Upper lobe of left lung (tissue), 6 donors: ENCODE measurements at regions not wholly inside any gene's neighbourhood (a gene's known extent, or its start where the extent isn't known, plus 50 kb on each side); places are given as distances from the start of the nearest gene placed in this dataset.

Source experiments
- ATAC-seq, 2 donors: fragments of 200-7000 bp; cut with Tn5 transposase; one replicate each; pipeline ENCODE4 v1.9.1; 2022; ENCODE audit warnings: mild to moderate bottlenecking in 2 of 2, moderate library complexity in 2 of 2; ENCODE audit not compliant: low FRiP score in 2 of 2
- DNase-seq, 2 donors: peaks; one replicate each; pipeline ENCODE4 v3.0.0-alpha.2; 2019 to 2020
- H3K27ac ChIP-seq, 4 donors: fragments of 200-600 bp; sonication (generic); one replicate each; pipeline ENCODE4 v1.5.1; 2016 to 2019
- H3K27me3 ChIP-seq, 4 donors: fragments of 200-600 bp; sonication (generic); one replicate each; pipeline ENCODE4 v1.5.1; 2017 to 2019
- H3K36me3 ChIP-seq, 4 donors: fragments of 200-600 bp; sonication (generic); one replicate each; pipeline ENCODE4 v1.5.1; 2016 to 2019
- H3K4me1 ChIP-seq, 4 donors: fragments of 200-600 bp; sonication (generic); one replicate each; pipeline ENCODE4 v1.5.1; 2018 to 2019
- H3K4me3 ChIP-seq, 4 donors: fragments of 200-600 bp; sonication (generic); one replicate each; pipeline ENCODE4 v1.5.1; 2017 to 2019; ENCODE audit warnings: mild to moderate bottlenecking in 2 of 4, moderate library complexity in 1 of 4
- H3K9me3 ChIP-seq, 4 donors: fragments of 200-600 bp; sonication (generic); one replicate each; pipeline ENCODE4 v1.5.1; 2018 to 2019
- CTCF ChIP-seq, 6 experiments: fragments of 450-650 bp in 4 of 6; fragments of 200-600 bp in 2 of 6; sonication (generic) in 2 of 6; IDR thresholded peaks; one replicate each; pipeline ENCODE4 v1.5.1; 2016 to 2019; ENCODE audit warnings: antibody characterized with exemption in 6 of 6
- EP300 ChIP-seq, 4 donors: sonication (generic); formaldehyde crosslinking; IDR thresholded peaks; one replicate each; pipeline ENCODE4 v1.5.1; 2017; ENCODE audit warnings: antibody characterized with exemption in 4 of 4, control low read depth in 2 of 4
- POLR2A ChIP-seq, 4 donors: fragments of 450-650 bp; IDR thresholded peaks; one replicate each; pipeline ENCODE4 v1.5.1; 2016 to 2017; ENCODE audit warnings: antibody characterized with exemption in 4 of 4, mild to moderate bottlenecking in 2 of 4
- POLR2AphosphoS5 ChIP-seq, 2 donors: sonication (generic); formaldehyde crosslinking; IDR thresholded peaks; one replicate each; pipeline ENCODE4 v1.5.1; 2017; ENCODE audit warnings: antibody characterized with exemption in 2 of 2
- WGBS, 2 donors: methylation state at CpG; one replicate each; pipeline ENCODE4 v1.1.5; 2017 to 2018; 5-methylcytosine and 5-hydroxymethylcytosine counted together
- donor health status: DM: no; HTN: no; CAD: no; lungs with moderate emphysema.
- donor health status: DM: no; HTN: yes; CAD: no; lungs with severe emphysema.

- H3K36me3 ChIP-seq = no peaks in the 10 kb centered on the region
- no peaks in the 10 kb centered on the region for H3K27me3 ChIP-seq
- DNase-seq (no peak), ATAC-seq (no peak)
- H3K4me1 ChIP-seq = no peaks in the 10 kb centered on the region
- no peak for TF ChIP-seq POLR2A (IDR thresholded peaks at IDR 0.05)
- TF ChIP-seq POLR2AphosphoS5 (IDR thresholded peaks at IDR 0.05) = no peak
- TF ChIP-seq CTCF (IDR thresholded peaks at IDR 0.05) = no peak
- TF ChIP-seq EP300 (IDR thresholded peaks at IDR 0.05) = no peak
- H3K4me3 ChIP-seq = no peak overlapping the region
- no peaks in the 10 kb centered on the region for H3K9me3 ChIP-seq
- no peak overlapping the region for H3K27ac ChIP-seq
- 83 to 88% methylated on average over 9 of the region's 9 CpGs for WGBS, 2 donors
Measured at GRCh38 chr3:193962986-193963685, 172.8 kb upstream of the HES1 start.

GRCh38 chr3:193963808-193964516 is 172.0 kb upstream of the HES1 start:
- DNase-seq (no peak), ATAC-seq (no peak)
- no peak overlapping the region for H3K27ac ChIP-seq
- no peaks in the 10 kb centered on the region for H3K36me3 ChIP-seq
- 86 to 90% methylated on average over 7 of the region's 7 CpGs for WGBS, 2 donors
- H3K4me3 ChIP-seq = no peak overlapping the region
- H3K4me1 ChIP-seq = no peaks in the 10 kb centered on the region
- H3K27me3 ChIP-seq = no peaks in the 10 kb centered on the region
- no peak for TF ChIP-seq POLR2AphosphoS5 (IDR thresholded peaks at IDR 0.05)
- TF ChIP-seq POLR2A (IDR thresholded peaks at IDR 0.05) = no peak
- no peak for TF ChIP-seq CTCF (IDR thresholded peaks at IDR 0.05)
- TF ChIP-seq EP300 (IDR thresholded peaks at IDR 0.05) = no peak
- H3K9me3 ChIP-seq = no peaks in the 10 kb centered on the region

- 87 to 93% methylated on average over 2 of the region's 2 CpGs for WGBS, 2 donors
- Histone ChIP-seq H3K27ac (no peak overlapping the region), H3K27me3 (no peaks in the 10 kb centered on the region), H3K4me3 (no peak overlapping the region), H3K36me3 (no peaks in the 10 kb centered on the region), H3K4me1 (no peaks in the 10 kb centered on the region), H3K9me3 (no peaks in the 10 kb centered on the region)
- DNase-seq = no peak
- no peak for TF ChIP-seq EP300 (IDR thresholded peaks at IDR 0.05)
- TF ChIP-seq POLR2A (IDR thresholded peaks at IDR 0.05) = no peak
- no peak for TF ChIP-seq POLR2AphosphoS5 (IDR thresholded peaks at IDR 0.05)
- TF ChIP-seq CTCF (IDR thresholded peaks at IDR 0.05) = no peak
- no peak for ATAC-seq
Measured at GRCh38 chr3:193964517-193964880, 171.4 kb upstream of the HES1 start.

GRCh38 chr3:193968380-193968974 is 167.5 kb upstream of the HES1 start:
- Histone ChIP-seq H3K36me3 (no peaks in the 10 kb centered on the region), H3K27me3 (no peaks in the 10 kb centered on the region), H3K4me3 (no peak overlapping the region), H3K9me3 (no peaks in the 10 kb centered on the region), H3K27ac (no peak overlapping the region), H3K4me1 (peaks cover 15 to 24% (median 20%) of the 10 kb centered on the region in 4 donors)
- no peak for DNase-seq
- TF ChIP-seq EP300 (IDR thresholded peaks at IDR 0.05) (no peak), POLR2AphosphoS5 (IDR thresholded peaks at IDR 0.05) (no peak), CTCF (IDR thresholded peaks at IDR 0.05) (no peak), POLR2A (IDR thresholded peaks at IDR 0.05) (no peak)
- WGBS, 2 donors = 85 to 87% methylated on average over 5 of the region's 5 CpGs
- ATAC-seq = no peak
